Right ventricle myocardium inferior (tissue), 1 donor: ENCODE measurements at regions not wholly inside any gene's neighbourhood (a gene's known extent, or its start where the extent isn't known, plus 50 kb on each side); places are given as distances from the start of the nearest gene placed in this dataset.

Source experiments
- ATAC-seq: fragments of 200-7000 bp; cut with Tn5 transposase; one replicate; pipeline ENCODE4 v1.9.1; 2020; ENCODE audit warnings: mild to moderate bottlenecking, moderate library complexity
- DNase-seq: peaks from one replicate; pipeline ENCODE4 v3.0.0; 2021; ENCODE audit errors: missing footprints
- intact Hi-C: fragments of 100-400 bp; cut with DNase I; formaldehyde crosslinking; loops from one replicate; pipeline ENCODE4 v1.11.0; 2022
- donor health status: DM: no; HTN: yes; CAD: no; lungs with severe emphysema.

- peak; percentile 85 for ATAC-seq
- peak; percentile 74 for DNase-seq
- intact Hi-C loops = no loop called here
These were observed 560.8 kb downstream of the BNC2 start for GRCh38 chr9:16309469-16310271.

GRCh38 chr9:16310278-16311110 is 560.0 kb downstream of the BNC2 start:
- ATAC-seq (peak; percentile 37), DNase-seq (peak; percentile 58)
- intact Hi-C loops = no loop called here

- DNase-seq (no peak), ATAC-seq (no peak)
- intact Hi-C loops = no loop called here
These were observed 558.4 kb downstream of the BNC2 start for GRCh38 chr9:16312116-16312515.

GRCh38 chr9:16312962-16313546 is 557.4 kb downstream of the BNC2 start:
- DNase-seq = no peak
- no peak for ATAC-seq
- intact Hi-C loops = no loop called here

GRCh38 chr9:16314476-16314875 is 556.0 kb downstream of the BNC2 start:
- intact Hi-C loops = no loop called here
- no peak for ATAC-seq
- DNase-seq = no peak

- DNase-seq (no peak), ATAC-seq (no peak)
- intact Hi-C loops = no loop called here
These were observed 554.8 kb downstream of the BNC2 start for GRCh38 chr9:16315720-16316119.

GRCh38 chr9:16316456-16316855 is 554.0 kb downstream of the BNC2 start:
- ATAC-seq = no peak
- intact Hi-C loops = no loop called here

GRCh38 chr9:16316911-16317817 is 553.3 kb downstream of the BNC2 start:
- ATAC-seq (no peak), DNase-seq (no peak)
- intact Hi-C loops = no loop called here

More at GRCh38 chr9:16316456-16316855, 554.0 kb downstream of the BNC2 start:
- no peak for DNase-seq

- intact Hi-C loops = no loop called here
- no peak for DNase-seq
- no peak for ATAC-seq
These were observed 551.9 kb downstream of the BNC2 start for GRCh38 chr9:16318516-16319060.

- DNase-seq (no peak), ATAC-seq (no peak)
- intact Hi-C loops = no loop called here
These were observed 550.8 kb downstream of the BNC2 start for GRCh38 chr9:16319646-16320045.

GRCh38 chr9:16320338-16320902 is 550.0 kb downstream of the BNC2 start:
- intact Hi-C loops = no loop called here
- no peak for DNase-seq
- ATAC-seq = no peak

GRCh38 chr9:16321461-16322119 is 548.9 kb downstream of the BNC2 start:
- intact Hi-C loops = no loop called here
- peak; percentile 56 for DNase-seq
- ATAC-seq = peak; percentile 39

GRCh38 chr9:16322849-16323248 is 547.6 kb downstream of the BNC2 start:
- intact Hi-C loops = no loop called here
- ATAC-seq (no peak), DNase-seq (no peak)

GRCh38 chr9:16325966-16326365 is 544.5 kb downstream of the BNC2 start:
- ATAC-seq (no peak), DNase-seq (no peak)
- intact Hi-C loops = no loop called here

GRCh38 chr9:16328349-16328748 is 542.1 kb downstream of the BNC2 start:
- DNase-seq = peak; percentile 59
- ATAC-seq = no peak
- intact Hi-C loops = no loop called here

GRCh38 chr9:16329671-16330113 is 540.8 kb downstream of the BNC2 start:
- intact Hi-C loops = no loop called here
- DNase-seq = peak; percentile 74
- peak; percentile 73 for ATAC-seq

GRCh38 chr9:16331031-16331430 is 539.4 kb downstream of the BNC2 start:
- intact Hi-C loops = no loop called here
- ATAC-seq = peak; percentile 1
- DNase-seq = no peak

GRCh38 chr9:16331527-16331926 is 538.9 kb downstream of the BNC2 start:
- ATAC-seq (no peak), DNase-seq (peak; percentile 35)
- intact Hi-C loops = no loop called here
